ENCODE measurements at regions not wholly inside any gene's neighbourhood (a gene's known extent, or its start where the extent isn't known, plus 50 kb on each side); places are given as distances from the start of the nearest gene placed in this dataset.

- H4K20me1 ChIP-seq (replicated peaks; ENCODE audit: control insufficient read depth, insufficient read depth, low read length): no peaks in the 10 kb centered on the region
- H3K9ac ChIP-seq (ENCODE audit: insufficient read depth in 1 of 2, low read depth in 2 of 2, low read length in 2 of 2): no peak overlapping the region
- no peak for DNase-seq (ENCODE audit: extremely low read depth in 1 of 4, low spot score in 3 of 4)
- H3K27me3 ChIP-seq (ENCODE audit: control insufficient read depth in 2 of 2, insufficient read depth in 2 of 2, low read length in 2 of 2): no peaks in the 10 kb centered on the region
- no peaks in the 10 kb centered on the region for H3K9me3 ChIP-seq (replicated peaks; ENCODE audit: control insufficient read depth, insufficient read depth, low read depth, low read length)
- no peak overlapping the region for H2AFZ ChIP-seq (ENCODE audit: low read depth, low read length)
- no peak overlapping the region for H3K4me3 ChIP-seq
- FAIRE-seq: no peak
- no peaks in the 10 kb centered on the region for H3K79me2 ChIP-seq (ENCODE audit: control insufficient read depth, insufficient read depth, low read length)
- no peak for TF ChIP-seq ZKSCAN8 (CRISPR knock-in tag; IDR thresholded peaks at IDR 0.05)
- TF ChIP-seq, protein P1, sequence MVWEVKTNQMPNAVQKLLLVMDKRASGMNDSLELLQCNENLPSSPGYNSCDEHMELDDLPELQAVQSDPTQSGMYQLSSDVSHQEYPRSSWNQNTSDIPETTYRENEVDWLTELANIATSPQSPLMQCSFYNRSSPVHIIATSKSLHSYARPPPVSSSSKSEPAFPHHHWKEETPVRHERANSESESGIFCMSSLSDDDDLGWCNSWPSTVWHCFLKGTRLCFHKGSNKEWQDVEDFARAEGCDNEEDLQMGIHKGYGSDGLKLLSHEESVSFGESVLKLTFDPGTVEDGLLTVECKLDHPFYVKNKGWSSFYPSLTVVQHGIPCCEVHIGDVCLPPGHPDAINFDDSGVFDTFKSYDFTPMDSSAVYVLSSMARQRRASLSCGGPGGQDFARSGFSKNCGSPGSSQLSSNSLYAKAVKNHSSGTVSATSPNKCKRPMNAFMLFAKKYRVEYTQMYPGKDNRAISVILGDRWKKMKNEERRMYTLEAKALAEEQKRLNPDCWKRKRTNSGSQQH (CRISPR knock-in tag; IDR thresholded peaks at IDR 0.05): no peak
- TF ChIP-seq PRPF4 (IDR thresholded peaks at IDR 0.05; ENCODE audit: insufficient read depth, low read depth, low read length, poor library complexity, severe bottlenecking): no peak
- no peak for TF ChIP-seq ZFP36 (IDR thresholded peaks at IDR 0.05; ENCODE audit: low read depth, low read length, partially characterized antibody)
- TF ChIP-seq JUND (IDR thresholded peaks at IDR 0.05; ENCODE audit: borderline replicate concordance, low read depth, low read length): no peak
- no peak for TF ChIP-seq JUND (tag; IDR thresholded peaks at IDR 0.05; ENCODE audit: borderline replicate concordance, low read depth, low read length)
- no peak for TF ChIP-seq ARID3B (CRISPR knock-in tag; IDR thresholded peaks at IDR 0.05; ENCODE audit: borderline replicate concordance)
- TF ChIP-seq SRF (CRISPR knock-in tag; IDR thresholded peaks at IDR 0.05): no peak
- no peak for TF ChIP-seq NFRKB (IDR thresholded peaks at IDR 0.05; ENCODE audit: low read depth)
- TF ChIP-seq EWSR1 (IDR thresholded peaks at IDR 0.05; ENCODE audit: borderline replicate concordance, low read depth, partially characterized antibody): no peak
- TF ChIP-seq ZNF121 (CRISPR knock-in tag; conservative IDR thresholded peaks at IDR 0.05): no peak
- no peak for TF ChIP-seq TARDBP (IDR thresholded peaks at IDR 0.05)
- in situ Hi-C loops (cut with MboI) (no loop called here), intact Hi-C loops (cut with micrococcal nuclease) (no loop called here)
- WGBS (ENCODE audit: insufficient coverage, low coverage, missing lambda C conversion rate): 4% methylated on average over 5 of the region's 5 CpGs
- no peak for ATAC-seq
- no peaks in the 10 kb centered on the region for H3K9me1 ChIP-seq (ENCODE audit: control insufficient read depth, insufficient read depth, low read length)
- no peak overlapping the region for H3K27ac ChIP-seq (ENCODE audit: extremely low read depth, low read depth, low read length)
- CTCF ChIA-PET (ENCODE audit: low intra/inter-chr PET ratio): no interaction called here
- POLR2A ChIA-PET: no interaction called here
- H3K36me3 ChIP-seq (ENCODE audit: control insufficient read depth, insufficient read depth, low read length): no peaks in the 10 kb centered on the region
- no peaks in the 10 kb centered on the region for H3K4me1 ChIP-seq (replicated peaks in 1 of 2; ENCODE audit: control insufficient read depth in 2 of 2, insufficient read depth in 2 of 2, low read length in 2 of 2)
- BruUV-seq (replicated peaks): no TSS peak
- H3K4me2 ChIP-seq (ENCODE audit: insufficient read depth, low read length): no peak overlapping the region
Observed at GRCh38 chr9:13718539-13718938, 439.0 kb upstream of the MPDZ start.

Data from K562 (cell line).